Activated CD4-positive, alpha-beta T cell treated with anti-CD3 and anti-CD28 coated beads, Interleukin-2, amount 10 ng/mL, durations not matched to agents 7 days and 5 days (primary cell): ENCODE measurements at regions not wholly inside any gene's neighbourhood (a gene's known extent, or its start where the extent isn't known, plus 50 kb on each side); places are given as distances from the start of the nearest gene placed in this dataset.

ENCODE experiments used
- CTCF ChIA-PET: fragments of 350-600 bp; sonication (Branson Sonifier 250); formaldehyde crosslinking; loops from one replicate; lab custom pipeline; 2021; ENCODE audit warnings: antibody characterized with exemption; lab: Charles Lee
- POLR2A ChIA-PET: fragments of 350-600 bp; sonication (Branson Sonifier 250); formaldehyde crosslinking; loops from one replicate; lab custom pipeline; 2021; ENCODE audit warnings: antibody characterized with exemption; lab: Charles Lee
- DNase-seq: peaks from one replicate; pipeline ENCODE4 v3.0.0-alpha.2; 2020
- H3K27ac Mint-ChIP-seq: one replicate; pipeline ENCODE4 v1.8.0; 2021; ENCODE audit warnings: mild to moderate bottlenecking, moderate library complexity, mixed read lengths
- H3K27me3 Mint-ChIP-seq: one replicate; pipeline ENCODE4 v1.8.0; 2021; ENCODE audit warnings: mixed read lengths
- H3K36me3 Mint-ChIP-seq: one replicate; pipeline ENCODE4 v1.8.0; 2021; ENCODE audit warnings: low read depth, mixed read lengths
- H3K4me1 Mint-ChIP-seq: one replicate; pipeline ENCODE4 v1.8.0; 2021; ENCODE audit warnings: mixed read lengths
- H3K4me3 Mint-ChIP-seq: one replicate; pipeline ENCODE4 v1.8.0; 2021; ENCODE audit warnings: mild to moderate bottlenecking, moderate library complexity, mixed read lengths
- H3K9me3 Mint-ChIP-seq: one replicate; pipeline ENCODE4 v1.8.0; 2021; ENCODE audit warnings: mixed read lengths

DNA sequence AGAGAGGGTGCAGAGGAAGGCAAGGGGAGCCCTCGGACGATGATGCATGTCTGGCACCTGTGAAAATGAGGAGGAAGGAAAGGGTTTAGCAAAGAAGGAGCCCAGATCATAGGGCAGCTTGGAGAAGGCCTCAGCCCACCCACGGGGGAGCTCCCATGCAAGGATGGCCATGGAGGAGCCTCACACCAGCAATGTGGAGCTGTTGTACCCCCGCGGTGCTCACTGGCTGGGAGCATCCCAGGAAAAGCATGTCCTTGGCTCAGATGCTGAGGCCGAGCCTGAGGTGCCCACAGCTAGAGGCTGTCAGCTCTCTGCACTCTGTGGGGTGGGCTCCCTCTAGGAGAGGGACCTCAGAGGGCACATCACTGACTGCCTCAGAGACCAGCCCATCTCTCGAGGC lies 622.6 kb downstream of the AACS start:
- Mint-ChIP-seq H3K4me3 (no peak overlapping the region), H3K27me3 (no peaks in the 10 kb centered on the region), H3K36me3 (no peaks in the 10 kb centered on the region), H3K9me3 (no peaks in the 10 kb centered on the region), H3K27ac (no peak overlapping the region), H3K4me1 (no peaks in the 10 kb centered on the region)
- POLR2A ChIA-PET, result no interaction called here
- CTCF ChIA-PET, result interaction anchor here (0.6 kb wide), 1 partner anchor 82 kb away, joined by 3 read pairs; no protein-coding TSS in a partner anchor
- DNase-seq, result no peak

DNA sequence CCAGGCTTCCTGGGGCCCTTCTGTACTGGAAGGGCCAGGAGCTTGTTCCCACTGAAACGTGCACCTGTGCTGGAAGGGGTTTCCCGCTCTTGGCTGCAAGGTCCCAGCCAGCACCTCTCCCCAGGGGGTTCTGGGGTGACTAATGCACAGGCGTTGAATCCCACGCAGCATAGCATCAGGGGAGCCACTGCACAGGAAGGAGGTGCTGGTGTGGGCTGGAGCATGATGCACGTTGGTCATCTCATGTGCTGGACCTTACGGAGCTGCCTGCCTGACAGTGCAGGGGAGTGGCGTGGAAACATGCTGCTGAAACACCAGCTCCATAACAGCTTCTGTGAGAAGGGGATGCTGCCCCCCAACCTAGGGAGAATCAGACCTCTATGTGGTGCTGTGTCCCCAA lies 623.0 kb downstream of the AACS start:
- Mint-ChIP-seq H3K36me3 (no peaks in the 10 kb centered on the region), H3K9me3 (no peaks in the 10 kb centered on the region), H3K27me3 (no peaks in the 10 kb centered on the region), H3K4me3 (no peak overlapping the region), H3K27ac (no peak overlapping the region), H3K4me1 (no peaks in the 10 kb centered on the region)
- ChIA-PET POLR2A (no interaction called here), CTCF (interaction anchor here (0.6 kb wide), 1 partner anchor 82 kb away, joined by 3 read pairs; no protein-coding TSS in a partner anchor)
- no peak for DNase-seq

GRCh38 chr12:125688881-125689280 lies 623.6 kb downstream of the AACS start:
- Mint-ChIP-seq H3K4me1 (no peaks in the 10 kb centered on the region), H3K27ac (no peak overlapping the region), H3K4me3 (no peak overlapping the region), H3K27me3 (no peaks in the 10 kb centered on the region), H3K9me3 (no peaks in the 10 kb centered on the region), H3K36me3 (no peaks in the 10 kb centered on the region)
- ChIA-PET CTCF (no interaction called here), POLR2A (no interaction called here)
- DNase-seq, result no peak

DNA sequence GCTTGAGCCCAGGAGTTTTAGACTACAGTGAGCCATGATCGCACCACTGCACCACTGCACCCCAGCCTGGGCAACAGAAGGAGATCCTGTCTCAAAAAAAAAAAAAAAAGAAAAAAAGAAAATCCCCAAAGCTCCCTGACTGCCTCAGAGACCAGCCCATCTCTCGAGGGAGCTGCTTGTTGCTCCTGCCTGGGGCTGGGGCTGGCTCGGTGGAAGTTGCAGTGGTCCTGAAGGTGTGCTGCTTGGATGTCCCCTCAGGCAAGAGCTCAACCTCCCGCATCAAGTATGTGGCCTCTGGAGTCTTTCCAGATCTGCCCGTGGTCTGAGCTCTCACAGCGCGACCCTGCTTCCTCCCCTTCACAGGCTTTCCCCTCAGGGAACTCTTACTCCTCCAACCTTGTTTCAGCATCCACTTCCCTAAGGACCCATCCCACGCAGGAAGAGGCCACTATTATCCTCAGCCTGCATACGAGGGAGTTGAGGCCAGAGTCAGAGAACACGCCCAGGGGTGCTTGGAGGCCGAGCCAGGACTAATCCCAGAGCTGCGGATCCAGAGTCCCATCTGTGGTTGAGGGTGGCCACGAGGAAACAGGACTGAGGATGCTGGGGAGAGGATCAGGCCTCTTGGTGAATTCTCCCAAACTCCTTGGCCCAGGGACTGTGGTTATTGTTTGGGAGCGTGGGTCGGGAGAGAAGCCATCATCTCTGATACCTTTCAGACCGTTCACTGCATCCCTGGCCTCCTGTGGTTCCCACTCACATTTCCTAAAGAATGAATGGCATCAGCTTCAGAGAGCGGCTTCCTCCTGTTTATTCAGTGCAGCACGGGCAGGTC lies 624.6 kb downstream of the AACS start:
- no peak overlapping the region for H3K4me3 Mint-ChIP-seq
- H3K4me1 Mint-ChIP-seq, result no peaks in the 10 kb centered on the region
- H3K27ac Mint-ChIP-seq, result no peak overlapping the region
- H3K27me3 Mint-ChIP-seq, result no peaks in the 10 kb centered on the region
- POLR2A ChIA-PET, result interaction anchor here (0.7 kb wide), 1 partner anchor 63 kb away, joined by 3 read pairs; no protein-coding TSS in a partner anchor
- no peaks in the 10 kb centered on the region for H3K9me3 Mint-ChIP-seq
- CTCF ChIA-PET, result no interaction called here
- H3K36me3 Mint-ChIP-seq, result no peaks in the 10 kb centered on the region
- no peak for DNase-seq

DNA sequence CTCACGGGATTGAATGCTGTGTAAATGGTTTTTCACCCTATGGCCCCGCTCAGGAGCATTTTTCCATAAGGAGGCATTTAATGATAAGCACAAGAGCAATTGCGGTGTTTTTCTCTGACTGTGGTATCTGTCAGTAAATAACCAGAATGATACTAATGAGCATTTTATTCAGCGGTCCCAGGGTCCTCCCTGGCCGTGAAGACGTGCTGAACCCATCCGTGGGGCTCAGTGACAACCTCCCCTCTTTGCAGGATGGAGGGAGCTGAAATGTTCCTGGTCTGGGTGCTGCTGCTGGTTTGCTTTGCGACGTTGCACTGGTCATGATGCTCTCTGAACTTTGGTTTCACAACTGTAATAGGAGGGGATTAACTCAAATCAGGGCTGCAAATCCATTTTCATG lies 625.6 kb downstream of the AACS start:
- no peak overlapping the region for H3K27ac Mint-ChIP-seq
- H3K9me3 Mint-ChIP-seq, result no peaks in the 10 kb centered on the region
- H3K4me3 Mint-ChIP-seq, result no peak overlapping the region
- no peaks in the 10 kb centered on the region for H3K27me3 Mint-ChIP-seq
- ChIA-PET CTCF (no interaction called here), POLR2A (no interaction called here)
- no peak for DNase-seq
- H3K36me3 Mint-ChIP-seq, result no peaks in the 10 kb centered on the region
- H3K4me1 Mint-ChIP-seq, result no peaks in the 10 kb centered on the region

- H3K4me1 Mint-ChIP-seq, result no peaks in the 10 kb centered on the region
- DNase-seq, result no peak
- H3K27ac Mint-ChIP-seq, result no peak overlapping the region
- ChIA-PET CTCF (no interaction called here), POLR2A (no interaction called here)
- H3K36me3 Mint-ChIP-seq, result no peaks in the 10 kb centered on the region
- H3K27me3 Mint-ChIP-seq, result no peaks in the 10 kb centered on the region
- no peak overlapping the region for H3K4me3 Mint-ChIP-seq
- H3K9me3 Mint-ChIP-seq, result no peaks in the 10 kb centered on the region
Observed at GRCh38 chr12:125696054-125696453, 630.8 kb downstream of the AACS start.

GRCh38 chr12:125704803-125705202 lies 639.6 kb downstream of the AACS start:
- DNase-seq, result no peak
- H3K27me3 Mint-ChIP-seq, result no peaks in the 10 kb centered on the region
- POLR2A ChIA-PET, result no interaction called here
- no peak overlapping the region for H3K27ac Mint-ChIP-seq
- H3K36me3 Mint-ChIP-seq, result no peaks in the 10 kb centered on the region
- no peak overlapping the region for H3K4me3 Mint-ChIP-seq
- CTCF ChIA-PET, result no interaction called here
- H3K9me3 Mint-ChIP-seq, result peaks cover 6% of the 10 kb centered on the region
- H3K4me1 Mint-ChIP-seq, result no peaks in the 10 kb centered on the region

GRCh38 chr12:125720961-125721360 lies 655.7 kb downstream of the AACS start:
- Mint-ChIP-seq H3K36me3 (no peaks in the 10 kb centered on the region), H3K27ac (no peak overlapping the region), H3K9me3 (peaks cover 15% of the 10 kb centered on the region), H3K4me1 (no peaks in the 10 kb centered on the region), H3K4me3 (no peak overlapping the region), H3K27me3 (no peaks in the 10 kb centered on the region)
- ChIA-PET CTCF (no interaction called here), POLR2A (no interaction called here)
- DNase-seq, result no peak

- no peaks in the 10 kb centered on the region for H3K36me3 Mint-ChIP-seq
- DNase-seq, result no peak
- ChIA-PET CTCF (no interaction called here), POLR2A (no interaction called here)
- H3K4me3 Mint-ChIP-seq, result no peak overlapping the region
- no peaks in the 10 kb centered on the region for H3K4me1 Mint-ChIP-seq
- peaks cover under 1% of the 10 kb centered on the region for H3K9me3 Mint-ChIP-seq
- H3K27ac Mint-ChIP-seq, result no peak overlapping the region
- no peaks in the 10 kb centered on the region for H3K27me3 Mint-ChIP-seq
Observed at GRCh38 chr12:125734137-125734536, 668.9 kb downstream of the AACS start.

DNA sequence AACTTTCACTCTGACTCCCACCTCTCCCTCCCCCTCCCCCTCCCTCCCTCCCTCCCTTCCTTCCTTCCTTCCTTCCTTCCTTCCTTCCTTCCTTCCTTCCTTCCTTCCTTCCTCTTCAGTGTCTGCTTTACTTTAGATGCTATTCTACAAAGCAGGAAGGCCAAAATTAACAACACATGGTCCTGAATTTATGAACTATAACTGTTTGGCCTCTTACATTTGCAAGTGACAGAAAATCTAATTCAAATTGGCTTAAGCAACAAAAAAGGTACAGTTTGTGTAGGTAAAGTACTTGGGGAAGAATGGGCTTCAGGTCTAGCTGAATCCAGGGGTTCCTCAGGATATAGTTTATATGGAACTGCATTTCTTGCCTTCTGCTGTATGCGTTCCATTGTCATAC lies 673.0 kb downstream of the AACS start:
- CTCF ChIA-PET, result no interaction called here
- no peaks in the 10 kb centered on the region for H3K4me1 Mint-ChIP-seq
- POLR2A ChIA-PET, result no interaction called here
- no peak for DNase-seq
- H3K27ac Mint-ChIP-seq, result no peak overlapping the region
- peaks cover 7% of the 10 kb centered on the region for H3K9me3 Mint-ChIP-seq
- no peaks in the 10 kb centered on the region for H3K36me3 Mint-ChIP-seq
- H3K4me3 Mint-ChIP-seq, result no peak overlapping the region
- H3K27me3 Mint-ChIP-seq, result no peaks in the 10 kb centered on the region

GRCh38 chr12:125742413-125742812 lies 677.2 kb downstream of the AACS start:
- no peaks in the 10 kb centered on the region for H3K27me3 Mint-ChIP-seq
- H3K4me3 Mint-ChIP-seq, result no peak overlapping the region
- no peak overlapping the region for H3K27ac Mint-ChIP-seq
- ChIA-PET POLR2A (no interaction called here), CTCF (no interaction called here)
- no peaks in the 10 kb centered on the region for H3K4me1 Mint-ChIP-seq
- no peak for DNase-seq
- peaks cover 7% of the 10 kb centered on the region for H3K9me3 Mint-ChIP-seq
- H3K36me3 Mint-ChIP-seq, result no peaks in the 10 kb centered on the region

- H3K27ac Mint-ChIP-seq, result no peak overlapping the region
- H3K4me1 Mint-ChIP-seq, result no peaks in the 10 kb centered on the region
- H3K36me3 Mint-ChIP-seq, result no peaks in the 10 kb centered on the region
- H3K27me3 Mint-ChIP-seq, result no peaks in the 10 kb centered on the region
- H3K9me3 Mint-ChIP-seq, result peaks cover 7% of the 10 kb centered on the region
- no peak for DNase-seq
- H3K4me3 Mint-ChIP-seq, result no peak overlapping the region
- POLR2A ChIA-PET, result no interaction called here
- CTCF ChIA-PET, result no interaction called here
Observed at GRCh38 chr12:125744201-125744600, 679.0 kb downstream of the AACS start.

DNA sequence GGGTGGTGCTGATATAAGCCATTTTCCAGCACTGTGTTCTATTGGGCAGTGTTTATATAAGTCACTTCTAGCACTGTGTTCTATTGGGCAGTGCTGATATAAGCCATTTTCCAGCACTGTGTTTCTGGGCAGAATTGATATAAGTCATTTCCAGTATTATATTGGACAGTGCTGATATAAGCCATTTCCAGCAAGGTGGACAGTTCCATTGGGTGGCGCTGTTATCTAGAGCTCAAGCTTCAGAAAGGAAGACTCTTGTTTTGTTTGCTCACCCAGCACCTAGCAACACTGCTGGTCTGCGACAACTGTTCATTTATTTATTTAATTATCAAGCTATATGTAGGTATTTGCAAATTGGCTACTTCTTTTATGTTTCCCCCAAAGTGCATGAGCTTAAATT lies 690.3 kb downstream of the AACS start:
- Mint-ChIP-seq H3K27ac (no peak overlapping the region), H3K9me3 (peaks cover 2% of the 10 kb centered on the region), H3K27me3 (no peaks in the 10 kb centered on the region), H3K4me1 (no peaks in the 10 kb centered on the region), H3K4me3 (no peak overlapping the region), H3K36me3 (no peaks in the 10 kb centered on the region)
- ChIA-PET POLR2A (no interaction called here), CTCF (no interaction called here)
- no peak for DNase-seq

DNA sequence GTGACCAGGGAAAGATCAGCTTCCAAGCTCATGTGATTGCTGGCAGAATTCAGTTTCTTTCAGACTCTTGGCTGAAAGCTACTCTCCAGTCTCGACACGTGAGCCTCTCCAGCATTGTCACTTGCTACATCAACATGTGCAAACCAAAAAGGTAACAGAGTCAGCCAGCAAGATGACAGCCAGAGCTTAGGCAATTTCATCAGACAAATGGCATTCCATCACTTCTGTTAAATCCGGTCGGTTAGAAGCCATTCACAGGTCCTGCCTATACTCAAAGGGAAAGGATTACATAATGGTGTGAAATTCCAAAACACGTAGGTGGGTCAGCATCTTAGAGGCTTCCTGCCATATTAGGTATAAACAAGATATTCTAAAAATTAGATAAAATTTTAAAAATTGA lies 700.9 kb downstream of the AACS start:
- Mint-ChIP-seq H3K27me3 (no peaks in the 10 kb centered on the region), H3K9me3 (no peaks in the 10 kb centered on the region), H3K4me1 (no peaks in the 10 kb centered on the region), H3K27ac (no peak overlapping the region), H3K4me3 (no peak overlapping the region), H3K36me3 (no peaks in the 10 kb centered on the region)
- no peak for DNase-seq
- ChIA-PET POLR2A (no interaction called here), CTCF (no interaction called here)
